Upper lobe of left lung (tissue), 6 donors: ENCODE measurements at regions not wholly inside any gene's neighbourhood (a gene's known extent, or its start where the extent isn't known, plus 50 kb on each side); places are given as distances from the start of the nearest gene placed in this dataset.

Experiments used
- ATAC-seq, 2 donors: fragments of 200-7000 bp; cut with Tn5 transposase; one replicate each; pipeline ENCODE4 v1.9.1; 2022; ENCODE audit warnings: mild to moderate bottlenecking in 2 of 2, moderate library complexity in 2 of 2; ENCODE audit not compliant: low FRiP score in 2 of 2
- DNase-seq, 2 donors: peaks; one replicate each; pipeline ENCODE4 v3.0.0-alpha.2; 2019 to 2020
- H3K27ac ChIP-seq, 4 donors: fragments of 200-600 bp; sonication (generic); one replicate each; pipeline ENCODE4 v1.5.1; 2016 to 2019
- H3K27me3 ChIP-seq, 4 donors: fragments of 200-600 bp; sonication (generic); one replicate each; pipeline ENCODE4 v1.5.1; 2017 to 2019
- H3K36me3 ChIP-seq, 4 donors: fragments of 200-600 bp; sonication (generic); one replicate each; pipeline ENCODE4 v1.5.1; 2016 to 2019
- H3K4me1 ChIP-seq, 4 donors: fragments of 200-600 bp; sonication (generic); one replicate each; pipeline ENCODE4 v1.5.1; 2018 to 2019
- H3K4me3 ChIP-seq, 4 donors: fragments of 200-600 bp; sonication (generic); one replicate each; pipeline ENCODE4 v1.5.1; 2017 to 2019; ENCODE audit warnings: mild to moderate bottlenecking in 2 of 4, moderate library complexity in 1 of 4
- H3K9me3 ChIP-seq, 4 donors: fragments of 200-600 bp; sonication (generic); one replicate each; pipeline ENCODE4 v1.5.1; 2018 to 2019
- CTCF ChIP-seq, 6 experiments: fragments of 450-650 bp in 4 of 6; fragments of 200-600 bp in 2 of 6; sonication (generic) in 2 of 6; IDR thresholded peaks; one replicate each; pipeline ENCODE4 v1.5.1; 2016 to 2019; ENCODE audit warnings: antibody characterized with exemption in 6 of 6
- EP300 ChIP-seq, 4 donors: sonication (generic); formaldehyde crosslinking; IDR thresholded peaks; one replicate each; pipeline ENCODE4 v1.5.1; 2017; ENCODE audit warnings: antibody characterized with exemption in 4 of 4, control low read depth in 2 of 4
- POLR2A ChIP-seq, 4 donors: fragments of 450-650 bp; IDR thresholded peaks; one replicate each; pipeline ENCODE4 v1.5.1; 2016 to 2017; ENCODE audit warnings: antibody characterized with exemption in 4 of 4, mild to moderate bottlenecking in 2 of 4
- POLR2AphosphoS5 ChIP-seq, 2 donors: sonication (generic); formaldehyde crosslinking; IDR thresholded peaks; one replicate each; pipeline ENCODE4 v1.5.1; 2017; ENCODE audit warnings: antibody characterized with exemption in 2 of 2
- WGBS, 2 donors: methylation state at CpG; one replicate each; pipeline ENCODE4 v1.1.5; 2017 to 2018; 5-methylcytosine and 5-hydroxymethylcytosine counted together
- donor health status: DM: no; HTN: no; CAD: no; lungs with moderate emphysema.
- donor health status: DM: no; HTN: yes; CAD: no; lungs with severe emphysema.

GRCh38 chr2:64394153-64394552, 59.8 kb upstream of the LGALSL start:
- DNase-seq = no peak

GRCh38 chr2:64396001-64396400, 58.0 kb upstream of the LGALSL start:
- DNase-seq (no peak), ATAC-seq (no peak)
- H3K4me1 ChIP-seq = peaks cover 7 to 18% (median 10%) of the 10 kb centered on the region in 4 donors
- no peaks in the 10 kb centered on the region for H3K27me3 ChIP-seq
- H3K4me3 ChIP-seq = no peak overlapping the region
- 93 to 95% methylated on average over 5 of the region's 5 CpGs for WGBS, 2 donors
- H3K36me3 ChIP-seq = no peaks in the 10 kb centered on the region
- H3K9me3 ChIP-seq = peaks cover 0 to 4% (median 1%) of the 10 kb centered on the region in 4 donors
- TF ChIP-seq EP300 (IDR thresholded peaks at IDR 0.05) (no peak), POLR2A (IDR thresholded peaks at IDR 0.05) (no peak), POLR2AphosphoS5 (IDR thresholded peaks at IDR 0.05) (no peak), CTCF (IDR thresholded peaks at IDR 0.05) (no peak)
- H3K27ac ChIP-seq = no peak overlapping the region

More at GRCh38 chr2:64394153-64394552, 59.8 kb upstream of the LGALSL start:
- TF ChIP-seq POLR2A (IDR thresholded peaks at IDR 0.05) = no peak
- TF ChIP-seq CTCF (IDR thresholded peaks at IDR 0.05) = no peak
- no peak for TF ChIP-seq EP300 (IDR thresholded peaks at IDR 0.05)
- TF ChIP-seq POLR2AphosphoS5 (IDR thresholded peaks at IDR 0.05) = no peak
- no peak for ATAC-seq
- Histone ChIP-seq H3K36me3 (no peaks in the 10 kb centered on the region), H3K9me3 (peaks cover 0 to 7% (median 2%) of the 10 kb centered on the region in 4 donors), H3K4me3 (no peak overlapping the region), H3K27ac (no peak overlapping the region), H3K27me3 (no peaks in the 10 kb centered on the region), H3K4me1 (peaks cover 0 to 1% (median 0%) of the 10 kb centered on the region in 4 donors)
- WGBS, 2 donors = 91 to 94% methylated on average over 3 of the region's 3 CpGs

- WGBS, 2 donors = 91 to 97% methylated on average over 2 of the region's 2 CpGs
- Histone ChIP-seq H3K27me3 (no peaks in the 10 kb centered on the region), H3K4me3 (no peak overlapping the region), H3K27ac (no peak overlapping the region), H3K9me3 (no peaks in the 10 kb centered on the region), H3K4me1 (peaks cover 13 to 24% (median 16%) of the 10 kb centered on the region in 4 donors), H3K36me3 (no peaks in the 10 kb centered on the region)
- ATAC-seq (no peak), DNase-seq (no peak)
- TF ChIP-seq EP300 (IDR thresholded peaks at IDR 0.05) (no peak), CTCF (IDR thresholded peaks at IDR 0.05) (no peak), POLR2AphosphoS5 (IDR thresholded peaks at IDR 0.05) (no peak), POLR2A (IDR thresholded peaks at IDR 0.05) (no peak)
Observed at GRCh38 chr2:64396551-64396950, 57.4 kb upstream of the LGALSL start.

- DNase-seq (no peak), ATAC-seq (no peak)
- H3K9me3 ChIP-seq = no peaks in the 10 kb centered on the region
- peaks cover 30 to 42% (median 35%) of the 10 kb centered on the region in 4 donors for H3K4me1 ChIP-seq
- no peaks in the 10 kb centered on the region for H3K27me3 ChIP-seq
- no peak for TF ChIP-seq EP300 (IDR thresholded peaks at IDR 0.05)
- no peak for TF ChIP-seq POLR2A (IDR thresholded peaks at IDR 0.05)
- no peak for TF ChIP-seq POLR2AphosphoS5 (IDR thresholded peaks at IDR 0.05)
- no peak for TF ChIP-seq CTCF (IDR thresholded peaks at IDR 0.05)
- H3K36me3 ChIP-seq = no peaks in the 10 kb centered on the region
- H3K27ac ChIP-seq = no peak overlapping the region
- no peak overlapping the region for H3K4me3 ChIP-seq
Observed at GRCh38 chr2:64398516-64399129, 55.3 kb upstream of the LGALSL start.

- Histone ChIP-seq H3K4me3 (no peak overlapping the region), H3K4me1 (peaks cover 35 to 51% (median 42%) of the 10 kb centered on the region in 4 donors), H3K27ac (no peak overlapping the region), H3K9me3 (no peaks in the 10 kb centered on the region), H3K27me3 (no peaks in the 10 kb centered on the region), H3K36me3 (no peaks in the 10 kb centered on the region)
- no peak for ATAC-seq
- no peak for DNase-seq
- TF ChIP-seq POLR2A (IDR thresholded peaks at IDR 0.05) (no peak), EP300 (IDR thresholded peaks at IDR 0.05) (no peak), CTCF (IDR thresholded peaks at IDR 0.05) (no peak), POLR2AphosphoS5 (IDR thresholded peaks at IDR 0.05) (no peak)
- WGBS, 2 donors = 86 to 89% methylated on average over 2 of the region's 2 CpGs
Observed at GRCh38 chr2:64399521-64399920, 54.4 kb upstream of the LGALSL start.
